Breast epithelium (tissue), 4 donors: ENCODE measurements at regions not wholly inside any gene's neighbourhood (a gene's known extent, or its start where the extent isn't known, plus 50 kb on each side); places are given as distances from the start of the nearest gene placed in this dataset.

Source experiments
- DNase-seq, 2 donors: peaks; one replicate each; pipeline ENCODE4 v3.0.0-alpha.2; 2019; ENCODE audit warnings: low spot score in 2 of 2
- H3K27ac ChIP-seq, 2 donors: fragments of 200-600 bp; sonication (generic) in 1 of 2; one replicate each; pipeline ENCODE4 v1.5.1; 2016 to 2019; ENCODE audit warnings: mild to moderate bottlenecking in 1 of 2
- H3K27me3 ChIP-seq, 2 donors: fragments of 200-600 bp; sonication (generic) in 1 of 2; one replicate each; pipeline versions ENCODE4 v1.5.1 to v1.6.0; 2017 to 2019; ENCODE audit warnings: control low read depth in 1 of 2, mild to moderate bottlenecking in 1 of 2
- H3K36me3 ChIP-seq: fragments of 200-600 bp; one replicate; pipeline ENCODE4 v1.5.1; 2019
- H3K4me1 ChIP-seq, 2 donors: fragments of 200-600 bp; sonication (generic); one replicate each; pipeline ENCODE4 v1.5.1; 2016 to 2019; ENCODE audit warnings: control low read depth in 1 of 2
- H3K4me3 ChIP-seq, 3 donors: fragments of 200-600 bp; sonication (generic); 1 replicate in 2 of 3; 2 replicates in 1 of 3; pipeline ENCODE4 v1.5.1; 2016 to 2019; ENCODE audit warnings: mild to moderate bottlenecking in 3 of 3, moderate library complexity in 2 of 3
- H3K9me3 ChIP-seq, 2 donors: fragments of 200-600 bp; sonication (generic) in 1 of 2; one replicate each; pipeline ENCODE4 v1.5.1; 2016 to 2019; ENCODE audit warnings: control low read depth in 1 of 2
- CTCF ChIP-seq, 3 donors: fragments of 450-650 bp; IDR thresholded peaks; one replicate each; pipeline ENCODE4 v1.5.1; 2016 to 2017; ENCODE audit warnings: antibody characterized with exemption in 3 of 3, mild to moderate bottlenecking in 3 of 3, moderate library complexity in 3 of 3
- POLR2A ChIP-seq: fragments of 450-650 bp; IDR thresholded peaks from one replicate; pipeline ENCODE4 v1.6.1; 2016; ENCODE audit warnings: antibody characterized with exemption, mild to moderate bottlenecking, moderate library complexity
- POLR2AphosphoS5 ChIP-seq, 3 donors: sonication (generic); formaldehyde crosslinking; IDR thresholded peaks; one replicate each; pipeline ENCODE4 v1.6.1; 2017; ENCODE audit warnings: antibody characterized with exemption in 3 of 3
- intact Hi-C: fragments of 100-400 bp; cut with DNase I; formaldehyde crosslinking; loops from one replicate; pipeline ENCODE4 v1.15.1; 2023; ENCODE audit warnings: low total_unique reads

- H3K4me3 ChIP-seq, result no peak overlapping the region
- H3K9me3 ChIP-seq, result no peaks in the 10 kb centered on the region
- no peaks in the 10 kb centered on the region for H3K36me3 ChIP-seq
- intact Hi-C loops, result no loop called here
- H3K4me1 ChIP-seq, result no peaks in the 10 kb centered on the region
- H3K27me3 ChIP-seq, result peaks cover 0 to 22% of the 10 kb centered on the region in 2 donors
- DNase-seq, result no peak
- TF ChIP-seq CTCF (IDR thresholded peaks at IDR 0.05), result no peak
- TF ChIP-seq POLR2A, result no peak
- no peak for TF ChIP-seq POLR2AphosphoS5 (IDR thresholded peaks at IDR 0.05)
- no peak overlapping the region for H3K27ac ChIP-seq
Observed at GRCh38 chr15:77710206-77710605, 77.5 kb upstream of the LINGO1 start.

- H3K27ac ChIP-seq, result no peak overlapping the region
- no peaks in the 10 kb centered on the region for H3K36me3 ChIP-seq
- DNase-seq, result no peak
- H3K27me3 ChIP-seq, result peaks cover 0 to 15% of the 10 kb centered on the region in 2 donors
- H3K9me3 ChIP-seq, result no peaks in the 10 kb centered on the region
- intact Hi-C loops, result no loop called here
- H3K4me3 ChIP-seq, result no peak overlapping the region
- TF ChIP-seq POLR2A, result no peak
- no peak for TF ChIP-seq CTCF (IDR thresholded peaks at IDR 0.05)
- no peak for TF ChIP-seq POLR2AphosphoS5 (IDR thresholded peaks at IDR 0.05)
- H3K4me1 ChIP-seq, result no peaks in the 10 kb centered on the region
Observed at GRCh38 chr15:77709135-77709886, 76.6 kb upstream of the LINGO1 start.

GRCh38 chr15:77706482-77707244, 74.0 kb upstream of the LINGO1 start:
- no peaks in the 10 kb centered on the region for H3K4me1 ChIP-seq

GRCh38 chr15:77702211-77702957, 69.7 kb upstream of the LINGO1 start:
- DNase-seq, result no peak
- Histone ChIP-seq H3K36me3 (no peaks in the 10 kb centered on the region), H3K4me3 (no peak overlapping the region), H3K9me3 (no peaks in the 10 kb centered on the region), H3K27ac (no peak overlapping the region), H3K27me3 (peaks cover 0 to 26% of the 10 kb centered on the region in 2 donors), H3K4me1 (no peaks in the 10 kb centered on the region)
- no peak for TF ChIP-seq POLR2A
- TF ChIP-seq POLR2AphosphoS5 (IDR thresholded peaks at IDR 0.05), result no peak
- no peak for TF ChIP-seq CTCF (IDR thresholded peaks at IDR 0.05)
- intact Hi-C loops, result no loop called here

More at GRCh38 chr15:77706482-77707244, 74.0 kb upstream of the LINGO1 start:
- H3K27me3 ChIP-seq, result peaks cover 0 to 14% of the 10 kb centered on the region in 2 donors
- intact Hi-C loops, result no loop called here
- no peaks in the 10 kb centered on the region for H3K36me3 ChIP-seq
- no peak for TF ChIP-seq POLR2A
- TF ChIP-seq POLR2AphosphoS5 (IDR thresholded peaks at IDR 0.05), result no peak
- TF ChIP-seq CTCF (IDR thresholded peaks at IDR 0.05), result no peak
- H3K4me3 ChIP-seq, result no peak overlapping the region
- H3K27ac ChIP-seq, result no peak overlapping the region
- no peak for DNase-seq
- H3K9me3 ChIP-seq, result no peaks in the 10 kb centered on the region
